ENCODE measurements at regions not wholly inside any gene's neighbourhood (a gene's known extent, or its start where the extent isn't known, plus 50 kb on each side); places are given as distances from the start of the nearest gene placed in this dataset.

DNA sequence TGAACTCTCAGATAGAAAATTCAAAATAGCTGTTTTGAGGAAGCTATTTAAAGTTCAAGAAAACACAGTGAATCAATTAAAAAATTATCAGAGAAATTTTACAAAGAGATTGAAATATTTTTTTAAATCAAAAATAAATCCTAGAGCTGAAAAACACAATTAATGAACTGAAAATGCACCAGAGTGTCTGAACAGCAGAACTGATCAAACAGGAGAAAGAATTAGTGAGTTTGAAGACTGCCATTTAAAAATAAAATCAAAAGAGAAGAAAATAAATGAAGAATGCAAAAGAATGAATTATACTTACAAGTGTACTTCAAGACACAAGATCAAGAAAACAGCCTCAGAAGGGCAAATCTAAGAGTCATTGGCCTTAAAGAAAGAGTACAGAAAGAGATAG is 1000.2 kb upstream of the ATXN8OS start:
- TF ChIP-seq, protein P1, sequence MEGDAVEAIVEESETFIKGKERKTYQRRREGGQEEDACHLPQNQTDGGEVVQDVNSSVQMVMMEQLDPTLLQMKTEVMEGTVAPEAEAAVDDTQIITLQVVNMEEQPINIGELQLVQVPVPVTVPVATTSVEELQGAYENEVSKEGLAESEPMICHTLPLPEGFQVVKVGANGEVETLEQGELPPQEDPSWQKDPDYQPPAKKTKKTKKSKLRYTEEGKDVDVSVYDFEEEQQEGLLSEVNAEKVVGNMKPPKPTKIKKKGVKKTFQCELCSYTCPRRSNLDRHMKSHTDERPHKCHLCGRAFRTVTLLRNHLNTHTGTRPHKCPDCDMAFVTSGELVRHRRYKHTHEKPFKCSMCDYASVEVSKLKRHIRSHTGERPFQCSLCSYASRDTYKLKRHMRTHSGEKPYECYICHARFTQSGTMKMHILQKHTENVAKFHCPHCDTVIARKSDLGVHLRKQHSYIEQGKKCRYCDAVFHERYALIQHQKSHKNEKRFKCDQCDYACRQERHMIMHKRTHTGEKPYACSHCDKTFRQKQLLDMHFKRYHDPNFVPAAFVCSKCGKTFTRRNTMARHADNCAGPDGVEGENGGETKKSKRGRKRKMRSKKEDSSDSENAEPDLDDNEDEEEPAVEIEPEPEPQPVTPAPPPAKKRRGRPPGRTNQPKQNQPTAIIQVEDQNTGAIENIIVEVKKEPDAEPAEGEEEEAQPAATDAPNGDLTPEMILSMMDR (IDR thresholded peaks at IDR 0.05) = no peak
- TF ChIP-seq POLR2A (IDR thresholded peaks at IDR 0.05) = no peak

Measured in lower leg skin (tissue), 3 donors.